SK-N-SH (cell line): ENCODE measurements at regions not wholly inside any gene's neighbourhood (a gene's known extent, or its start where the extent isn't known, plus 50 kb on each side); places are given as distances from the start of the nearest gene placed in this dataset.

Experiments used
- CTCF ChIA-PET: fragments of 300-600, 350-600 bp; formaldehyde crosslinking; extraction: SDS; loops from one replicate; lab custom pipeline; 2021; lab: Yijun Ruan, JAX
- POLR2A ChIA-PET: fragments of 350-600 bp; sonication (Branson Sonifier 250); formaldehyde crosslinking; extraction: SDS; loops from one replicate; lab custom pipeline; 2020; ENCODE audit warnings: antibody characterized with exemption, inconsistent platforms; lab: Yijun Ruan, JAX
- DNase-seq: peaks from one replicate; pipeline ENCODE4 v3.0.0; 2012
- H2AFZ ChIP-seq: fragments of 200-600 bp; sonication (generic); 2 replicates; pipeline ENCODE4 v1.8.1; 2016; ENCODE audit warnings: antibody characterized with exemption, mild to moderate bottlenecking, low read depth
- H3F3A ChIP-seq: fragments of 200-600 bp; sonication (generic); replicated peaks from 2 replicates; pipeline ENCODE3; 2016; ENCODE audit warnings: antibody characterized with exemption, mild to moderate bottlenecking; ENCODE audit not compliant: insufficient read depth
- H3K27ac ChIP-seq, 2 experiments: fragments of 200-500 bp in 1 of 2; fragments of 200-600 bp in 1 of 2; sonication (Bioruptor generic) in 1 of 2; sonication (generic), shearing (Covaris generic) in 1 of 2; 2 replicates each; pipeline versions ENCODE4 v1.5.1 to v1.6.1; 2014 to 2016; ENCODE audit warnings: low read depth in 2 of 2, inconsistent platforms in 1 of 2, low read length in 1 of 2, mild to moderate bottlenecking in 1 of 2, mixed read lengths in 1 of 2
- H3K27me3 ChIP-seq: fragments of 200-600 bp; sonication (generic), shearing (Covaris generic); 2 replicates; pipeline ENCODE4 v1.6.1; 2016; ENCODE audit warnings: mixed run types; ENCODE audit not compliant: insufficient read depth
- H3K36me3 ChIP-seq, 2 experiments: fragments of 200-500 bp in 1 of 2; fragments of 200-600 bp in 1 of 2; sonication (Bioruptor generic) in 1 of 2; sonication (generic) in 1 of 2; replicated peaks in 1 of 2; 2 replicates each; pipeline versions ENCODE3 to v1.5.1; 2014 to 2016; ENCODE audit warnings: low read length in 1 of 2, mild to moderate bottlenecking in 1 of 2; ENCODE audit not compliant: insufficient read depth in 2 of 2, control insufficient read depth in 1 of 2
- H3K4me1 ChIP-seq, 2 experiments: fragments of 200-500 bp in 1 of 2; fragments of 200-600 bp in 1 of 2; sonication (Bioruptor generic) in 1 of 2; sonication (generic), shearing (Covaris generic) in 1 of 2; 2 replicates each; pipeline versions ENCODE4 v1.5.1 to v1.6.1; 2014 to 2016; ENCODE audit warnings: low read depth in 1 of 2, low read length in 1 of 2, mixed run types in 1 of 2; ENCODE audit not compliant: insufficient read depth in 2 of 2, control insufficient read depth in 1 of 2
- H3K4me2 ChIP-seq: fragments of 200-600 bp; sonication (generic), shearing (Covaris generic); 2 replicates; pipeline ENCODE4 v1.6.1; 2017; ENCODE audit warnings: mixed run types
- H3K4me3 ChIP-seq, 2 experiments: fragments of 200-500 bp in 1 of 2; fragments of 200-600 bp in 1 of 2; sonication (Bioruptor generic) in 1 of 2; sonication (generic), shearing (Covaris generic) in 1 of 2; 2 replicates each; pipeline versions ENCODE4 v1.5.1 to v1.8.1; 2014 to 2016; ENCODE audit warnings: low read depth in 2 of 2, inconsistent platforms in 1 of 2, low read length in 1 of 2, mild to moderate bottlenecking in 1 of 2, mixed read lengths in 1 of 2, moderate library complexity in 1 of 2
- H3K79me2 ChIP-seq: fragments of 200-600 bp; sonication (generic); 2 replicates; pipeline ENCODE4 v1.8.1; 2017; ENCODE audit warnings: mild to moderate bottlenecking; ENCODE audit not compliant: insufficient read depth
- H3K9ac ChIP-seq: fragments of 200-600 bp; sonication (generic); 2 replicates; pipeline ENCODE4 v1.6.1; 2017; ENCODE audit warnings: mixed run types
- H3K9me2 ChIP-seq: fragments of 200-600 bp; sonication (generic); 2 replicates; pipeline ENCODE4 v1.6.1; 2017; ENCODE audit warnings: mixed run types
- H3K9me3 ChIP-seq: fragments of 200-600 bp; sonication (generic); 2 replicates; pipeline ENCODE4 v1.6.1; 2017; ENCODE audit warnings: mixed run types, mild to moderate bottlenecking, moderate library complexity
- H4K20me1 ChIP-seq: fragments of 200-600 bp; sonication (generic); 2 replicates; pipeline ENCODE4 v1.6.1; 2017; ENCODE audit warnings: mild to moderate bottlenecking, mixed run types; ENCODE audit not compliant: insufficient read depth
- CTCF ChIP-seq: fragments of 200-600 bp; sonication (generic); IDR thresholded peaks from 2 replicates; pipeline ENCODE4 v1.6.1; 2017; ENCODE audit warnings: antibody characterized with exemption, mild to moderate bottlenecking, moderate library complexity
- FOSL2 ChIP-seq: IDR thresholded peaks from 2 replicates; pipeline ENCODE4 v1.4.0; 2012; ENCODE audit warnings: low read depth, mild to moderate bottlenecking, moderate library complexity, borderline replicate concordance
- FOXJ3 ChIP-seq: sonication (generic); formaldehyde crosslinking; IDR thresholded peaks from 2 replicates; pipeline ENCODE4 v1.5.1; 2020; ENCODE audit warnings: mild to moderate bottlenecking, missing genetic modification reagents
- GABPA ChIP-seq: IDR thresholded peaks from 2 replicates; pipeline ENCODE4 v1.4.0; 2012; ENCODE audit warnings: low read depth, mild to moderate bottlenecking
- IRF3 ChIP-seq: fragments of 150-350 bp; IDR thresholded peaks from 2 replicates; pipeline ENCODE4 v1.6.1; 2016; ENCODE audit warnings: mild to moderate bottlenecking, low read depth, low read length
- MAX ChIP-seq: IDR thresholded peaks from 2 replicates; pipeline ENCODE4 v1.4.0; 2012; ENCODE audit warnings: low read depth
- MXI1 ChIP-seq: IDR thresholded peaks from 2 replicates; pipeline ENCODE4 v1.6.1; 2012; ENCODE audit warnings: mild to moderate bottlenecking, low read depth, low read length, improper control_type of control experiment
- NFIC ChIP-seq: IDR thresholded peaks from 2 replicates; pipeline ENCODE4 v1.4.0; 2012; ENCODE audit warnings: borderline replicate concordance
- NRF1 ChIP-seq: IDR thresholded peaks from 2 replicates; pipeline ENCODE4 v1.6.1; 2012; ENCODE audit warnings: low read depth, mild to moderate bottlenecking, low read length
- POLR2AphosphoS5 ChIP-seq: IDR thresholded peaks from 2 replicates; pipeline ENCODE4 v1.6.1; 2012; ENCODE audit warnings: low read depth, low read length
- REST ChIP-seq: IDR thresholded peaks from 2 replicates; pipeline ENCODE4 v1.6.1; 2012; ENCODE audit warnings: mild to moderate bottlenecking, low read depth, low read length, moderate library complexity
- SIN3A ChIP-seq: IDR thresholded peaks from 2 replicates; pipeline ENCODE4 v1.6.1; 2012; ENCODE audit warnings: low read depth, mild to moderate bottlenecking, low read length, moderate library complexity, borderline replicate concordance
- TEAD4 ChIP-seq: IDR thresholded peaks from 2 replicates; pipeline ENCODE4 v1.4.0; 2012; ENCODE audit warnings: mild to moderate bottlenecking, borderline replicate concordance; ENCODE audit not compliant: insufficient read depth
- USF1 ChIP-seq: IDR thresholded peaks from 2 replicates; pipeline ENCODE4 v1.4.0; 2012; ENCODE audit warnings: low read depth, borderline replicate concordance
- WGBS: methylation state at CpG from one replicate; pipeline ENCODE4 v1.1.6; 2017; ENCODE audit warnings: low lambda C conversion rate; 5-methylcytosine and 5-hydroxymethylcytosine counted together

GRCh38 chr18:73962256-73962655 is 185.4 kb downstream of the FBXO15 start:
- no peak for DNase-seq
- Histone ChIP-seq H2AFZ (no peak overlapping the region), H3K9me2 (no peaks in the 10 kb centered on the region), H4K20me1 (no peaks in the 10 kb centered on the region), H3K4me2 (no peak overlapping the region), H3K4me1 (no peaks in the 10 kb centered on the region), H3F3A (no peaks in the 10 kb centered on the region), H3K9ac (no peak overlapping the region), H3K27me3 (0 out of 2 replicates have a peak, but pooled peaks cover 3% of the 10 kb centered on the region), H3K9me3 (no peaks in the 10 kb centered on the region), H3K4me3 (no peak overlapping the region), H3K27ac (no peak overlapping the region), H3K36me3 (no peaks in the 10 kb centered on the region), H3K79me2 (no peaks in the 10 kb centered on the region)
- TF ChIP-seq CTCF (no peak), IRF3 (no peak), MAX (no peak), TEAD4 (no peak), GABPA (no peak), FOXJ3 (CRISPR knock-in tag) (no peak), USF1 (no peak)
- ChIA-PET POLR2A (no interaction called here), CTCF (interaction anchor here (1.0 kb wide), 1 partner anchor 380 kb away, joined by 3 read pairs; no protein-coding TSS in a partner anchor)
- WGBS, result 18% methylated on average over 3 of the region's 3 CpGs

- DNase-seq, result no peak
- TF ChIP-seq FOSL2, result no peak
- no peak for TF ChIP-seq NRF1
- no peak for TF ChIP-seq NFIC
- TF ChIP-seq GABPA, result no peak
- TF ChIP-seq POLR2AphosphoS5, result no peak
- no peak for TF ChIP-seq MAX
- TF ChIP-seq REST, result no peak
- no peak for TF ChIP-seq MXI1
- no peak for TF ChIP-seq SIN3A
- TF ChIP-seq, all 33 proteins: peak for 0
- Histone ChIP-seq H3K9ac (no peak overlapping the region), H4K20me1 (no peaks in the 10 kb centered on the region), H3K4me1 (no peaks in the 10 kb centered on the region), H3K9me3 (no peaks in the 10 kb centered on the region), H3F3A (no peaks in the 10 kb centered on the region), H3K27ac (no peak overlapping the region), H3K36me3 (no peaks in the 10 kb centered on the region), H3K27me3 (0 out of 2 replicates have a peak, but pooled peaks cover 8% of the 10 kb centered on the region), H2AFZ (no peak overlapping the region), H3K4me3 (no peak overlapping the region), H3K9me2 (no peaks in the 10 kb centered on the region), H3K79me2 (no peaks in the 10 kb centered on the region), H3K4me2 (no peak overlapping the region)
- ChIA-PET POLR2A (no interaction called here), CTCF (interaction anchor here (1.0 kb wide), 1 partner anchor 381 kb away, joined by 3 read pairs; no protein-coding TSS in a partner anchor)
Measured at GRCh38 chr18:73961804-73962203, 185.8 kb downstream of the FBXO15 start.
